HFFc6 (cell line): ENCODE measurements at regions not wholly inside any gene's neighbourhood (a gene's known extent, or its start where the extent isn't known, plus 50 kb on each side); places are given as distances from the start of the nearest gene placed in this dataset.

Experiments
- DNase-seq: peaks from one replicate; pipeline ENCODE4 v3.0.0-alpha.2; 2018
- H3K27ac Mint-ChIP-seq: 2 replicates; pipeline ENCODE4 v1.8.0; 2020; ENCODE audit warnings: mild to moderate bottlenecking, mixed read lengths
- H3K27me3 Mint-ChIP-seq: 2 replicates; pipeline ENCODE4 v1.8.0; 2021; ENCODE audit warnings: mild to moderate bottlenecking, moderate library complexity, mixed read lengths; ENCODE audit not compliant: insufficient read depth
- H3K36me3 Mint-ChIP-seq: 2 replicates; pipeline ENCODE4 v1.8.0; 2021; ENCODE audit warnings: low read depth, mixed read lengths
- H3K4me1 Mint-ChIP-seq: 2 replicates; pipeline ENCODE4 v1.8.0; 2020; ENCODE audit warnings: low read depth, mixed read lengths
- H3K4me3 Mint-ChIP-seq: 2 replicates; pipeline ENCODE4 v1.8.0; 2020; ENCODE audit warnings: mild to moderate bottlenecking, moderate library complexity, mixed read lengths
- H3K9me3 Mint-ChIP-seq: 2 replicates; pipeline ENCODE4 v1.8.0; 2020; ENCODE audit warnings: mild to moderate bottlenecking, mixed read lengths
- TF ChIP-seq, protein P1 (sequence below): fragments of 200-600 bp; sonication (generic); IDR thresholded peaks from 2 replicates; pipeline ENCODE4 v1.5.0; 2021; ENCODE audit warnings: antibody characterized with exemption, mild to moderate bottlenecking

DNA sequence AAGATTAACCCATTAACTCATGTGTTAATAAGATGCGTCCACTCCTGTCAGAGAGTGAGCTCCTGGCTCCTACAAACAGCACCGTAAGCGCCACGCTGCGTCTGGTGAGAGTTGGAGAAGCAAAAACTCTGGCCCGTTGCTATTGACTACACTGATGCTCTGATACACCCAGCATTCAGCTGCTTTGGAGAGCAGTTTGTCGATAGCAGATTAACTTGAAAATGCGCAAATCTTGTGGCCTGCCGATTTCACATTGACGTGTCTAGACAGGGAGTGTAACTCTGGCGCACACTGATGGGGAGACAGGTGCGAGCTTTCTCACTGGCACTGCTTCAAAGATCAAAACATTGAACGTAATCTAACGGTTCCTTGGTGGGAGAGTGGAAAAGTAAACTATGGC lies 151.7 kb upstream of the RPS6KA2 start:
- Mint-ChIP-seq H3K4me1 (peaks cover 6% of the 10 kb centered on the region), H3K27ac (no peak overlapping the region), H3K27me3 (peaks cover 13% of the 10 kb centered on the region), H3K4me3 (no peak overlapping the region), H3K9me3 (no peaks in the 10 kb centered on the region), H3K36me3 (no peaks in the 10 kb centered on the region)
- DNase-seq = no peak
- TF ChIP-seq, protein P1, sequence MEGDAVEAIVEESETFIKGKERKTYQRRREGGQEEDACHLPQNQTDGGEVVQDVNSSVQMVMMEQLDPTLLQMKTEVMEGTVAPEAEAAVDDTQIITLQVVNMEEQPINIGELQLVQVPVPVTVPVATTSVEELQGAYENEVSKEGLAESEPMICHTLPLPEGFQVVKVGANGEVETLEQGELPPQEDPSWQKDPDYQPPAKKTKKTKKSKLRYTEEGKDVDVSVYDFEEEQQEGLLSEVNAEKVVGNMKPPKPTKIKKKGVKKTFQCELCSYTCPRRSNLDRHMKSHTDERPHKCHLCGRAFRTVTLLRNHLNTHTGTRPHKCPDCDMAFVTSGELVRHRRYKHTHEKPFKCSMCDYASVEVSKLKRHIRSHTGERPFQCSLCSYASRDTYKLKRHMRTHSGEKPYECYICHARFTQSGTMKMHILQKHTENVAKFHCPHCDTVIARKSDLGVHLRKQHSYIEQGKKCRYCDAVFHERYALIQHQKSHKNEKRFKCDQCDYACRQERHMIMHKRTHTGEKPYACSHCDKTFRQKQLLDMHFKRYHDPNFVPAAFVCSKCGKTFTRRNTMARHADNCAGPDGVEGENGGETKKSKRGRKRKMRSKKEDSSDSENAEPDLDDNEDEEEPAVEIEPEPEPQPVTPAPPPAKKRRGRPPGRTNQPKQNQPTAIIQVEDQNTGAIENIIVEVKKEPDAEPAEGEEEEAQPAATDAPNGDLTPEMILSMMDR = no peak

GRCh38 chr6:166778046-166778445 lies 151.0 kb upstream of the RPS6KA2 start:
- H3K4me1 Mint-ChIP-seq = peaks cover 6% of the 10 kb centered on the region
- DNase-seq = no peak
- peaks cover 13% of the 10 kb centered on the region for H3K27me3 Mint-ChIP-seq
- no peaks in the 10 kb centered on the region for H3K9me3 Mint-ChIP-seq
- H3K36me3 Mint-ChIP-seq = no peaks in the 10 kb centered on the region
- H3K4me3 Mint-ChIP-seq = no peak overlapping the region
- TF ChIP-seq, protein P1 = no peak
- H3K27ac Mint-ChIP-seq = no peak overlapping the region

GRCh38 chr6:166777096-166777630 lies 150.1 kb upstream of the RPS6KA2 start:
- peaks cover 16% of the 10 kb centered on the region for H3K27me3 Mint-ChIP-seq
- DNase-seq = no peak
- no peak overlapping the region for H3K27ac Mint-ChIP-seq
- no peaks in the 10 kb centered on the region for H3K9me3 Mint-ChIP-seq
- H3K36me3 Mint-ChIP-seq = no peaks in the 10 kb centered on the region
- peaks cover 6% of the 10 kb centered on the region for H3K4me1 Mint-ChIP-seq
- no peak overlapping the region for H3K4me3 Mint-ChIP-seq
- TF ChIP-seq, protein P1 = no peak

DNA sequence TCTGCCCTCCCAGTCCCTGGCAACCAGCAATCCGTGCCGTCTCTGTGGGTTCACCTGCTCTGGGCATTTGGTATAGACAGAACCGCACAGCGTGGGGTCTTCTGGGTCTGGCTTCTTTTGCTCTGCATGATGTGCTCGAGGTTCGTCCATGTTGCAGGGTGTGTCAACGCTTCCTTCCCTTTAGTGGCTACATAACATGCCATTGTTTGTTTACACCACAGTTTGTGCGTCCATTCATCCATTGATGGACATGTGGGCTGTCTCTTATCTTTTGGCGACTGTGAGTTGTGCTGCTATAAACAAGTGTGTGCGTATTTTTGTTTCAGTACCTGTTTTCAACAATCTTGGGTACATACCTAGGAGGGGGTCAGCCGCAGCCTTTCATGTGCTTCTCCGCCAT lies 149.5 kb upstream of the RPS6KA2 start:
- Mint-ChIP-seq H3K27ac (no peak overlapping the region), H3K27me3 (peaks cover 18% of the 10 kb centered on the region), H3K36me3 (no peaks in the 10 kb centered on the region), H3K4me1 (peaks cover 6% of the 10 kb centered on the region), H3K4me3 (no peak overlapping the region), H3K9me3 (no peaks in the 10 kb centered on the region)
- TF ChIP-seq, protein P1 = no peak
- DNase-seq = no peak

GRCh38 chr6:166775923-166776220 lies 148.8 kb upstream of the RPS6KA2 start:
- H3K27me3 Mint-ChIP-seq = peaks cover 19% of the 10 kb centered on the region
- no peaks in the 10 kb centered on the region for H3K36me3 Mint-ChIP-seq
- H3K9me3 Mint-ChIP-seq = no peaks in the 10 kb centered on the region
- no peak overlapping the region for H3K4me3 Mint-ChIP-seq
- H3K27ac Mint-ChIP-seq = no peak overlapping the region
- TF ChIP-seq, protein P1 = no peak
- peaks cover 6% of the 10 kb centered on the region for H3K4me1 Mint-ChIP-seq
- DNase-seq = no peak
